ENCODE measurements at regions not wholly inside any gene's neighbourhood (a gene's known extent, or its start where the extent isn't known, plus 50 kb on each side); places are given as distances from the start of the nearest gene placed in this dataset.

DNA sequence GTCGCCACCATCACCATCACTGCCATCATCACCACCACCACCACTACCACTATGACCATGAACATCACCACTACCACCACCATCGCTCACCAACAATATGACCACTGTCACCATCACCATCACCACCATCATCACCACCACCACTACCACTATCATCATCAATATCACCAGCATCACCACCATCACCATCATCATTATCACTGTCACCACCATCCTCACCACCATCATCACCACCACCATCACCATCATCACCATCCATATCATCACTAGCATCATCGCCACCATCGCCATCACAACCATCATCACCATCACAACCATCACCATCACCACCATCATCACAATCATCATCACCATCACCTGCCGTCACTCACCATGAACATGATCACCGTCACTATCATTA lies 184.6 kb downstream of the SHANK2 start:
- TF ChIP-seq, protein P1, sequence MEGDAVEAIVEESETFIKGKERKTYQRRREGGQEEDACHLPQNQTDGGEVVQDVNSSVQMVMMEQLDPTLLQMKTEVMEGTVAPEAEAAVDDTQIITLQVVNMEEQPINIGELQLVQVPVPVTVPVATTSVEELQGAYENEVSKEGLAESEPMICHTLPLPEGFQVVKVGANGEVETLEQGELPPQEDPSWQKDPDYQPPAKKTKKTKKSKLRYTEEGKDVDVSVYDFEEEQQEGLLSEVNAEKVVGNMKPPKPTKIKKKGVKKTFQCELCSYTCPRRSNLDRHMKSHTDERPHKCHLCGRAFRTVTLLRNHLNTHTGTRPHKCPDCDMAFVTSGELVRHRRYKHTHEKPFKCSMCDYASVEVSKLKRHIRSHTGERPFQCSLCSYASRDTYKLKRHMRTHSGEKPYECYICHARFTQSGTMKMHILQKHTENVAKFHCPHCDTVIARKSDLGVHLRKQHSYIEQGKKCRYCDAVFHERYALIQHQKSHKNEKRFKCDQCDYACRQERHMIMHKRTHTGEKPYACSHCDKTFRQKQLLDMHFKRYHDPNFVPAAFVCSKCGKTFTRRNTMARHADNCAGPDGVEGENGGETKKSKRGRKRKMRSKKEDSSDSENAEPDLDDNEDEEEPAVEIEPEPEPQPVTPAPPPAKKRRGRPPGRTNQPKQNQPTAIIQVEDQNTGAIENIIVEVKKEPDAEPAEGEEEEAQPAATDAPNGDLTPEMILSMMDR (IDR thresholded peaks at IDR 0.05): no peak
- no peak for TF ChIP-seq POLR2A (IDR thresholded peaks at IDR 0.05)

All from sigmoid colon (tissue), 3 donors.